GM18517 (cell line): ENCODE measurements at regions not wholly inside any gene's neighbourhood (a gene's known extent, or its start where the extent isn't known, plus 50 kb on each side); places are given as distances from the start of the nearest gene placed in this dataset.

Experiments used
- ATAC-seq: cut with Tn5 transposase; IDR thresholded peaks from one replicate; pipeline ENCODE4 v1.9.1; 2021; ENCODE audit warnings: mild to moderate bottlenecking, moderate library complexity; ENCODE audit not compliant: unreplicated experiment

DNA sequence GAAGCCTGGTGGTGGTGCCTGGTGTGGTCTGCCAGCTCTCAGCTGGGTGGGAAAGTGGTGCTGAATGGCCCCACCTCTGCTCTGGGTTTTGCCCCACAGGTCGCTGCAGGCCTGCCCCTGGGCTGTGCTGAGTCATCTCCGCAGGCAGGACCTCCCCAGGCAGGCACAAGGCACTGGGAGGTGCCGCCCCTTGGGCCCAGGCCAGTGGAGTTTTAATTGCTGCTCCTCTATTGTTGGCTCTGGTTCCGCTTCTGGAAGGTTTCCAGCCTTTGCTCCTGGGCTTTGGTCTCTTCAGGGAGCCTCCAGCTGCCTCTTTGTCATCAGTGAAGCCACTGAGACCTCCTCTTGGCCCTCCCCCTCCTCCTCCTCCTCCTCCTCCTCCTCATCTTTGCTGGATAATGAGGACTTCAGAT, 180.3 kb upstream of the GRB10 start:
- ATAC-seq: peak; percentile 59

GRCh38 chr7:50962281-50962883, 179.7 kb upstream of the GRB10 start:
- peak; percentile 58 for ATAC-seq

- no peak for ATAC-seq
These were observed 178.1 kb upstream of the GRB10 start for GRCh38 chr7:50960621-50961310.

DNA sequence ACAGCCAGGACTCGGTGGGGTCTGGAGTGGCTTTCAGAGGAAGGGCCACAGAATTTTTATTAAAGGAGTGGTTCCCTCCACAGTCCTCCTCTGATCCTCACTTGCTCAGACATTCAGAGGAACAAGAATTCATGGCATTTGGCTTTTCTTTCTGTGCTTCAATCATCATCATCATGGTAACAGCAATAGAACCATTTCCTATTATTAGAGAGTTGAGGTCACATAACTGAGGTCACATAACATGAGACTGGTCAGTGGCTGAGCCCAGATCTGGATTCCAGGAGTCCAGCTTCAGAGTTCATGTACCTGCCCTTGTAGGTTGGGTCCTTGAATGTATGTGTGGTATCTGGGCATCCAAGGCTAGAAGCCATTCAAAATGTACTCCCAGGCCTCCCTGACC, 177.3 kb upstream of the GRB10 start:
- ATAC-seq: no peak

DNA sequence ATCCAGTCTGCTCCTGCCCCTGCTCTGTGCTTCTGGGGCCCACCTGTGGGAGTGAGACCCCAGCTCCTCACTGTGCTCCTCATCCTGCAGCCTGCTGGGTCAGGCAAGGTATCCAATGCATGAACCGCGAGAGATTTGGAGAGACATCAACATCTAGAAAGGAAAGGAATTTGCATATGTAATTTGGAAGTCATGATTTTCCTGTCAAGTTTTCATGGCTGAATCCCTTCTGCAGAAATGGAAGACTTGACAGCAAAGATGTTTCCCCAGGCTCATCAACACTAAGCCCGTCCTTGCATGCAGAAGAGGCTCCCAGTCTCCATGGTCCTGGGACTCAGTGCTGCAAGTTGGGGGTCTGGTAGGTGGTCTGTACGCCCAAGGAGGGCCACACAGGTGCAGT, 176.9 kb upstream of the GRB10 start:
- no peak for ATAC-seq

GRCh38 chr7:50957855-50958254, 175.2 kb upstream of the GRB10 start:
- ATAC-seq: no peak

GRCh38 chr7:50957431-50957830, 174.7 kb upstream of the GRB10 start:
- no peak for ATAC-seq

GRCh38 chr7:50956522-50957155, 173.9 kb upstream of the GRB10 start:
- ATAC-seq: no peak

- ATAC-seq: no peak
These were observed 172.0 kb upstream of the GRB10 start for GRCh38 chr7:50954716-50955115.

GRCh38 chr7:50954245-50954644, 171.5 kb upstream of the GRB10 start:
- ATAC-seq: no peak

DNA sequence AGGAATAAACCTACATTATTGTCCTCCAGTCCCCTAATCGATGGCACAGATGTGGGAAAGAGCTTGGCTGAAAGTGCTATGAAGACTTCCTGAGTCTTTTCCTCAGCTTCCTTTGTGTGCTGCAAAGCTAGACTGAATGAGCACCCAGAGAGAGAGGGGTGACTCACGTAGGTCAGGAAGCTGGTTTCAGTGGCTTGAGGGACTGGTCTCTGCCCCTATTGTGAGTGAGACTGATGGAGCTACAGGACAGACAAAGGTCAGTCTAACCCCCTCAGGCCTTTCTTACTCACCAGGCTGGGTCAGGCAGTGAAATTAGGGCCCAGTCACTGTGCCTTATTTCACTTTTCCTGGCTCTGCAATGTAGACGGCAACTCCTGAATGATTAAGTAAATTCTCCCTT, 171.1 kb upstream of the GRB10 start:
- no peak for ATAC-seq

DNA sequence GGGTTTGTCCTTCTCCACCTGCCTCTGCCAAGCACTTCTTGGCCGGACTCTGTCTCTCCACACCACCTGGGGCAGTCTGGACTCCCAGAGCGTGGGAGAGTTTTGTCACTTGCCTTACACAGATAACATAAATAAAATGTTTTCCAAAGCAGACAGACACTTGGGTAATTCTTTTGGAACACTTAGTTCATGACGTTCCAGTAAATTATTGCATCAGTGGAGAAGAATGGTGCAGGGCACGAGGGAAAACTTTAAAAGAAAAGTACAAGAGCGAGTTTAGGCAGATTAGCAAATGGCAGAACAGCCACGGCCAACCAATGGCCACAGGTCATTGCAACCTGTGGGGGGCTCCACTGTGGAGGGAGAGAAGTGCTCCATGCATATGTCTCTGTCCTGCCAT, 170.6 kb upstream of the GRB10 start:
- ATAC-seq: no peak

DNA sequence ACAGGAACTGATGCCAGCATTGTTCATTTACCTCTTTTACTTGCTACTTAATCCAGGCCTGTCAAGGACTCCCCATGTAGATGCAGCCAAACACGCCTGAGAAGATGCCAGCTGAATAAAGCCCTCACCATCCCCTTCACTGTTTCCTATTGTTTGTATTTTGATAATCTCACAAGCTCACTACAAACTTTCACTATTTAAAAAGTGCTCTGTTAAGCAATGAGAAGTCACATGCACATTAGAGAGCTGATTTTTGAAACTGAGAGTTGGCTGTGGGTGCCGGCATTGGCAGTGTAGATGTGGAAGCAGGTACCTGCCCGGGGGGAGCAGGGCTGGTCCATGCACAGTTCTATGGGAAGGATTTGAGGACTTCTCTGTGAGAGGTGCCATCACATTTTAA, 169.8 kb upstream of the GRB10 start:
- ATAC-seq: no peak

DNA sequence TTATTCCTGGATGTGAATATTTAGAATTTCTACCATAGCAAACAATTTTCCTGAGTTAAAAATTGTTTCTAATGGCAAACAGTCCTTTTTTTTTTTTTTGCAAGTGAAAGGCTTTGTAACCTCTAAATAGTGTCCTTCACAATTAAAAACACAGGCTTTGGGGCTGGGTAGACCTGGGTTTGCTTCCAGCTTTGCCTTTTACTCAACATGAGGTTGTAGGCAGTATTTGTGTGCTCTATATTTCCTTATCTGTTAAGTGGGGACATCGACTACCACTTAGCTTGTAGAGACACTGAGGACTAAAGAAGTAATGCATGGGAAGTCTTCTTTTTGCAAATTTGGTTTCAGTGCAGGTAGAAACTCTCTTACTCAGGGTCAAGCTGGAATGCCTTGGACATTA, 169.4 kb upstream of the GRB10 start:
- no peak for ATAC-seq

DNA sequence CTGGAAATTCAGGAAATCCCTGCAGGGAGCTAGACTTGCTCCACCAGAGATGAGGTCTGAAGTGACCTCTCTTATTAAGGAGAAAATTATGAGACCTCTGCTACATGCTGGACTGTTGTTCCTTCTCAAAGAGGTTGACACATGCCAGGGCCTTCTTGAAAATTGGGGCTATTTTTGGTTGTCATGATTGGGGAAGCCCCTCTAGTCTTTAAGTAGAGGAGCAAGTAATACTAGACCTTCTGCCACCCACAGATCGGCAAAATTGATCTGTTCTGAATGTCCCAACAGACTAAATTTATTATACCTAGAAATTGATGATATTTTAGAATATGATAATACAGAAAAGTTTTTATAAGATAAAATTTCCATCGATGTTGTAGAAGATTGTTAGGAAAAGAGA, 160.8 kb upstream of the GRB10 start:
- no peak for ATAC-seq

DNA sequence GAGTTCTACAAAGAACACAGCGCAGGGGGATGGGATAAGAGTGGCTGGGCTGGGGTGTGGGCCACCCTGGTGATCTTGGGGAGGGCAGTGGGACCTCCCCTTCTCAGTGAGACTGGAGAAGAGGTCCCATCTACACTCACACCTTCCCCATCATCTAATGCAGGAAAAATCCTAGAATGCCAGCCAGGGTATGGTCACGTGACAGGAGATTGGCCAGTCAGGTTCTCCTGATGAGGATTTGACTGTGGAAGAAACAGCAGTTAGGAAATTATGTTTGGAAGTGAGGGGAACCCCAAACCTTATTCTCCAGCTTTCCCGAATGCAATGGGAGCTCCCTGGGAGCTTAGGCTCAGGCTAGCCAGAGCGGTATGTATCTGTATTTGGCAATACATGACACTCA, 158.8 kb upstream of the GRB10 start:
- ATAC-seq: no peak

GRCh38 chr7:50940621-50941020, 157.9 kb upstream of the GRB10 start:
- no peak for ATAC-seq

- no peak for ATAC-seq
These were observed 156.3 kb upstream of the GRB10 start for GRCh38 chr7:50939021-50939420.

GRCh38 chr7:50937727-50938126, 155.0 kb upstream of the GRB10 start:
- no peak for ATAC-seq

DNA sequence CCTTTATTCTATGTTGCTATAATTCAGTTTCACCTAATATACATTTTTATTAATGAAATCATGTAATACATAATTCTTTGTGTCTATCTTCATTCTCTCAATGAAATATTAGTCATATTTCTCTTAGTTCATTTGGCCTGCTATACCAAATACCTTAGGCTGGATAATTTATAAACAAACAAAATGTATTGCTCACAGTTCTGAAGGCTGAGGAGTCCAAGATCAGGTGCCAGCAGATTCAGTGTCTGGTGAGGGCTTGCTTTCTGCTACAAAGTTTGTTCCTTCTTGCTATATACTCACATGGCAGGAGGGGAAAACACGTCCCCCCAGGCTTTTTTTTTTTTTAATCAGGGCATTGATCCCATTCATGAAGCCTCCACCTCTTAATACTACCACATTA, 143.4 kb upstream of the GRB10 start:
- ATAC-seq: no peak

GRCh38 chr7:50923476-50923875, 140.8 kb upstream of the GRB10 start:
- ATAC-seq: no peak

GRCh38 chr7:50921114-50921813, 138.6 kb upstream of the GRB10 start:
- no peak for ATAC-seq
